ENCODE measurements at regions not wholly inside any gene's neighbourhood (a gene's known extent, or its start where the extent isn't known, plus 50 kb on each side); places are given as distances from the start of the nearest gene placed in this dataset.
"Not testable (repeated sequence)": the region's sequence is repeated elsewhere in the genome, so short reads cannot be mapped to it uniquely, and the experiment has no call there.

- H3K36me3 ChIP-seq; H3K9me3 ChIP-seq; H3K4me1 ChIP-seq; H3K4me3 ChIP-seq (replicated peaks in 1 of 3); intact Hi-C loops (cut with DNase I); H3K27ac ChIP-seq; H3K27me3 ChIP-seq; DNase-seq: not testable (repeated sequence)
- 82 to 88% methylated on average over 4 of the region's 4 CpGs for WGBS, 2 donors
Measured at GRCh38 chr1:146883190-146883589, 54.9 kb upstream of the NBPF12 start.

GRCh38 chr1:146881096-146881495, 57.0 kb upstream of the NBPF12 start:
- H3K4me3 ChIP-seq (replicated peaks in 1 of 3); H3K27ac ChIP-seq; intact Hi-C loops (cut with DNase I); H3K9me3 ChIP-seq; H3K4me1 ChIP-seq; H3K27me3 ChIP-seq; DNase-seq; H3K36me3 ChIP-seq: not testable (repeated sequence)
- no CpG with 5 or more reads among the region's 8 CpGs for WGBS, 2 donors

- DNase-seq; intact Hi-C loops (cut with DNase I): not testable (repeated sequence)
Measured at GRCh38 chr1:146863799-146864319, 74.3 kb upstream of the NBPF12 start.

GRCh38 chr1:146853147-146853546, 85.0 kb upstream of the NBPF12 start:
- 55 to 66% methylated on average over 7 to 8 of the region's 9 CpGs for WGBS, 2 donors
- H3K9me3 ChIP-seq; H3K27ac ChIP-seq; DNase-seq; H3K27me3 ChIP-seq; H3K4me3 ChIP-seq (replicated peaks in 1 of 3); H3K36me3 ChIP-seq; intact Hi-C loops (cut with DNase I); H3K4me1 ChIP-seq: not testable (repeated sequence)

More at GRCh38 chr1:146863799-146864319, 74.3 kb upstream of the NBPF12 start:
- not testable (repeated sequence) for H3K4me3 ChIP-seq (replicated peaks in 1 of 3); H3K27ac ChIP-seq; H3K9me3 ChIP-seq; H3K4me1 ChIP-seq; H3K36me3 ChIP-seq; H3K27me3 ChIP-seq
- 74 to 80% methylated on average over 3 of the region's 3 CpGs for WGBS, 2 donors

GRCh38 chr1:146850352-146850889, 87.7 kb upstream of the NBPF12 start:
- H3K36me3 ChIP-seq; H3K4me1 ChIP-seq; DNase-seq; intact Hi-C loops (cut with DNase I); H3K27ac ChIP-seq; H3K27me3 ChIP-seq; H3K9me3 ChIP-seq; H3K4me3 ChIP-seq (replicated peaks in 1 of 3): not testable (repeated sequence)
- WGBS, 2 donors, result 83 to 91% methylated on average over 6 of the region's 6 CpGs

- DNase-seq; intact Hi-C loops (cut with DNase I); H3K36me3 ChIP-seq; H3K4me3 ChIP-seq (replicated peaks in 1 of 3); H3K27ac ChIP-seq; H3K27me3 ChIP-seq; H3K4me1 ChIP-seq; H3K9me3 ChIP-seq: not testable (repeated sequence)
- no CpG with 5 or more reads among the region's 1 CpG for WGBS, 2 donors
Measured at GRCh38 chr1:146838725-146839124, 99.4 kb upstream of the NBPF12 start.

- H3K27ac ChIP-seq; H3K4me3 ChIP-seq (replicated peaks in 1 of 3); H3K4me1 ChIP-seq; DNase-seq; H3K9me3 ChIP-seq; H3K36me3 ChIP-seq; H3K27me3 ChIP-seq; intact Hi-C loops (cut with DNase I): not testable (repeated sequence)
- WGBS, 2 donors, result no CpG with 5 or more reads among the region's 1 CpG
Measured at GRCh38 chr1:146826957-146827356, 111.2 kb upstream of the NBPF12 start.

- H3K9me3 ChIP-seq; H3K4me1 ChIP-seq; H3K4me3 ChIP-seq (replicated peaks in 1 of 3); intact Hi-C loops (cut with DNase I); H3K36me3 ChIP-seq; DNase-seq; H3K27ac ChIP-seq; H3K27me3 ChIP-seq: not testable (repeated sequence)
- WGBS, 2 donors, result 94 to 96% methylated on average over 19 of the region's 19 CpGs
Measured at GRCh38 chr1:146794236-146794635, 143.9 kb upstream of the NBPF12 start.

GRCh38 chr1:146792725-146793124, 145.4 kb upstream of the NBPF12 start:
- 63 to 85% methylated on average over 4 to 5 of the region's 5 CpGs for WGBS, 2 donors
- H3K4me3 ChIP-seq (replicated peaks in 1 of 3); H3K27ac ChIP-seq; H3K9me3 ChIP-seq; DNase-seq; H3K36me3 ChIP-seq; intact Hi-C loops (cut with DNase I); H3K4me1 ChIP-seq; H3K27me3 ChIP-seq: not testable (repeated sequence)

GRCh38 chr1:146784212-146784940, 153.7 kb upstream of the NBPF12 start:
- intact Hi-C loops (cut with DNase I); H3K9me3 ChIP-seq; H3K36me3 ChIP-seq; H3K4me1 ChIP-seq; H3K27ac ChIP-seq; H3K27me3 ChIP-seq; H3K4me3 ChIP-seq (replicated peaks in 1 of 3); DNase-seq: not testable (repeated sequence)
- WGBS, 2 donors, result 66 to 92% methylated on average over 2 to 3 of the region's 3 CpGs

GRCh38 chr1:146781235-146781634, 156.9 kb upstream of the NBPF12 start:
- H3K4me1 ChIP-seq; DNase-seq; H3K4me3 ChIP-seq (replicated peaks in 1 of 3); H3K27ac ChIP-seq; H3K27me3 ChIP-seq; intact Hi-C loops (cut with DNase I); H3K9me3 ChIP-seq; H3K36me3 ChIP-seq: not testable (repeated sequence)
- WGBS, 2 donors, result 82 to 83% methylated on average over 7 of the region's 7 CpGs

- H3K4me1 ChIP-seq; H3K27me3 ChIP-seq; H3K9me3 ChIP-seq; H3K27ac ChIP-seq; intact Hi-C loops (cut with DNase I); H3K4me3 ChIP-seq (replicated peaks in 1 of 3); H3K36me3 ChIP-seq: not testable (repeated sequence)
- peak; percentile 74 to 85 for DNase-seq
- 0 to 18% methylated on average over 3 to 7 of the region's 13 CpGs for WGBS, 2 donors
Measured at GRCh38 chr1:146777826-146778602, 160.1 kb upstream of the NBPF12 start.

- DNase-seq; H3K27me3 ChIP-seq; H3K4me1 ChIP-seq; H3K9me3 ChIP-seq; intact Hi-C loops (cut with DNase I); H3K4me3 ChIP-seq (replicated peaks in 1 of 3); H3K27ac ChIP-seq; H3K36me3 ChIP-seq: not testable (repeated sequence)
- 84 to 85% methylated on average over 3 of the region's 6 CpGs for whole genome bisulfite sequencing, 2 donors
Measured at GRCh38 chr1:146774988-146775387, 163.1 kb upstream of the NBPF12 start.
